CD8-positive, alpha-beta memory T cell (primary cell): ENCODE measurements at regions not wholly inside any gene's neighbourhood (a gene's known extent, or its start where the extent isn't known, plus 50 kb on each side); places are given as distances from the start of the nearest gene placed in this dataset.

Experiments
- CTCF ChIA-PET: fragments of 350-600 bp; sonication (Branson Sonifier 250); formaldehyde crosslinking; loops from one replicate; lab custom pipeline; 2021; ENCODE audit warnings: antibody characterized with exemption; lab: Charles Lee
- POLR2A ChIA-PET: fragments of 350-600 bp; sonication (Branson Sonifier 250); formaldehyde crosslinking; loops from one replicate; lab custom pipeline; 2021; ENCODE audit warnings: antibody characterized with exemption; lab: Charles Lee
- DNase-seq, 5 donors: peaks; one replicate each; pipeline versions ENCODE4 v3.0.0 to v3.0.0-alpha.2; 2020 to 2022; ENCODE audit warnings: mixed read lengths in 1 of 5
- H3K27ac ChIP-seq: one replicate; pipeline ENCODE4 v1.7.0; 2013; ENCODE audit warnings: low read depth, mild to moderate bottlenecking, low read length, moderate library complexity
- H3K27me3 ChIP-seq: 2 replicates; pipeline ENCODE4 v1.7.0; 2013; ENCODE audit warnings: low read length, mild to moderate bottlenecking; ENCODE audit not compliant: insufficient read depth, poor library complexity, severe bottlenecking
- H3K36me3 ChIP-seq: 2 replicates; pipeline ENCODE4 v1.7.0; 2013; ENCODE audit warnings: mild to moderate bottlenecking, low read length, moderate library complexity; ENCODE audit not compliant: insufficient read depth
- H3K4me1 ChIP-seq: 2 replicates; pipeline ENCODE4 v1.7.0; 2013; ENCODE audit warnings: mild to moderate bottlenecking, low read length, moderate library complexity; ENCODE audit not compliant: insufficient read depth
- H3K4me3 ChIP-seq: 2 replicates; pipeline ENCODE4 v1.7.0; 2013; ENCODE audit warnings: mild to moderate bottlenecking, low read length
- H3K9me3 ChIP-seq: 2 replicates; pipeline ENCODE4 v1.7.0; 2013; ENCODE audit warnings: mild to moderate bottlenecking, low read length
- H3K27ac Mint-ChIP-seq, 8 donors: one replicate each; pipeline ENCODE4 v1.8.0; 2020 to 2021; ENCODE audit warnings: mixed read lengths in 8 of 8, mild to moderate bottlenecking in 6 of 8, inconsistent platforms in 3 of 8, moderate library complexity in 3 of 8
- H3K27me3 Mint-ChIP-seq, 2 donors: one replicate each; pipeline ENCODE4 v1.8.0; 2020 to 2021; ENCODE audit warnings: mixed read lengths in 2 of 2, mild to moderate bottlenecking in 1 of 2, moderate library complexity in 1 of 2
- H3K36me3 Mint-ChIP-seq, 3 donors: one replicate each; pipeline ENCODE4 v1.8.0; 2020 to 2021; ENCODE audit warnings: mixed read lengths in 3 of 3, inconsistent platforms in 1 of 3, mild to moderate bottlenecking in 1 of 3
- H3K4me1 Mint-ChIP-seq, 3 donors: one replicate each; pipeline ENCODE4 v1.8.0; 2020 to 2021; ENCODE audit warnings: mixed read lengths in 3 of 3, inconsistent platforms in 1 of 3, mild to moderate bottlenecking in 1 of 3
- H3K4me3 Mint-ChIP-seq, 7 donors: one replicate each; pipeline ENCODE4 v1.8.0; 2020 to 2021; ENCODE audit warnings: mixed read lengths in 7 of 7, mild to moderate bottlenecking in 6 of 7, moderate library complexity in 4 of 7, inconsistent platforms in 2 of 7
- H3K9me3 Mint-ChIP-seq, 5 donors: one replicate each; pipeline ENCODE4 v1.8.0; 2020 to 2022; ENCODE audit warnings: mixed read lengths in 5 of 5, mild to moderate bottlenecking in 3 of 5, moderate library complexity in 2 of 5, inconsistent platforms in 1 of 5

GRCh38 chr15:72835294-72835890 is 51.8 kb upstream of the ADPGK start:
- no peak for DNase-seq
- Histone ChIP-seq H3K27ac (no peak overlapping the region), H3K9me3 (no peaks in the 10 kb centered on the region), H3K4me1 (no peaks in the 10 kb centered on the region), H3K4me3 (no peak overlapping the region), H3K36me3 (no peaks in the 10 kb centered on the region), H3K27me3 (no peaks in the 10 kb centered on the region)
- CTCF ChIA-PET, result no interaction called here
- no peaks in the 10 kb centered on the region for H3K36me3 Mint-ChIP-seq
- H3K27ac Mint-ChIP-seq, result no peak overlapping the region
- no peak overlapping the region for H3K4me3 Mint-ChIP-seq
- H3K9me3 Mint-ChIP-seq, result no peaks in the 10 kb centered on the region
- H3K27me3 Mint-ChIP-seq, result peaks cover 9 to 41% of the 10 kb centered on the region in 2 donors
- H3K4me1 Mint-ChIP-seq, result peaks cover 0 to 7% (median 0%) of the 10 kb centered on the region in 3 donors
- POLR2A ChIA-PET, result no interaction called here

DNA sequence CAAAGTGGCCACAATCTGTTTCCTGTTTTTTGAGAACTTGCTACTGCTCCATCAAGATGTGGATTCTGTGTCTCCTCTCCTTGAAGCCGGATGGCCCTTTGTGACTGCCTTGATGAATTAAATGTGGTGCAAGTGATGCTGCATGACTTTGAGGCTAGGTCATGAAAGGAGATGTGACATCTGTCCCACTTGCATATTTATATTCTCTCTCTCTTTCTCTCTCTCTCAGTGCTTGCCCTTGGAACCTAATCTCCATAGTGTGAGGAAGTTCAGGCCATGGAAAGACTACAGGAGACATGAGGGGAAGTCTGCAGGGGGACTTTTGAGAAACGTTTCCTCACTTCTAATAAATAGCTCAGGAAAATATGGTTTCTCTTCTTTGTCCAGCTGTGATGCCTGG is 50.0 kb upstream of the ADPGK start:
- H3K27me3 ChIP-seq, result no peaks in the 10 kb centered on the region
- Mint-ChIP-seq H3K36me3 (no peaks in the 10 kb centered on the region), H3K9me3 (no peaks in the 10 kb centered on the region), H3K27ac (no peak overlapping the region), H3K27me3 (peaks cover 11 to 51% of the 10 kb centered on the region in 2 donors), H3K4me1 (peaks cover 0 to 5% (median 0%) of the 10 kb centered on the region in 3 donors), H3K4me3 (no peak overlapping the region)
- no peak overlapping the region for H3K27ac ChIP-seq
- H3K4me1 ChIP-seq, result no peaks in the 10 kb centered on the region
- no peak overlapping the region for H3K4me3 ChIP-seq
- no peak for DNase-seq
- CTCF ChIA-PET, result no interaction called here
- H3K9me3 ChIP-seq, result no peaks in the 10 kb centered on the region
- POLR2A ChIA-PET, result no interaction called here
- no peaks in the 10 kb centered on the region for H3K36me3 ChIP-seq
